GM20000 (cell line): ENCODE measurements at regions not wholly inside any gene's neighbourhood (a gene's known extent, or its start where the extent isn't known, plus 50 kb on each side); places are given as distances from the start of the nearest gene placed in this dataset.

Source experiments
- DNase-seq: peaks from one replicate; pipeline ENCODE4 v3.0.0; 2012; ENCODE audit warnings: low spot score
- CTCF ChIP-seq: IDR thresholded peaks from 2 replicates; pipeline ENCODE4 v1.5.1; 2012; ENCODE audit warnings: mild to moderate bottlenecking, control low read depth; ENCODE audit errors: extremely low read depth, missing control alignments

GRCh38 chr20:21033817-21034216, 72.3 kb downstream of the LINC00237 start:
- DNase-seq = no peak
- no peak for TF ChIP-seq CTCF

GRCh38 chr20:21031666-21032065, 74.5 kb downstream of the LINC00237 start:
- DNase-seq = no peak
- TF ChIP-seq CTCF = no peak

DNA sequence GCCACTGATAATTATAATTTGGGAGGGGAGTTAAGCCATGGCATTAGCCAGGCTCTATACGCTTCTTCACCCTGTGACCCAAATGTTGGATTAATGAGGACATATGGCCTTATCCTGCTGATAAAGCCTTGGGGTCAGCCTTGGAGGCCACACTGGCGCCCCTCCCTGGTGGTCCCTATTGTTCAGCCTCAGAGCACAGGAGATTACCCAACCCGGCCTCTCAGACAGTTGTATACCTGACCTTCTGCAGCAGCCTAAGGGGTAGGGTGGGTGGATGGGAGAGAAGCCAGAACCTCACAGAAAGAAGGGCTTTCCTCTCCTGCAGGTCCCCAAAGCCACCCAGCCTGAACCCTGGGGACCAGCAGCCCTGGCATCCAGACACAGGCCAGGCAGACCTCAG, 76.8 kb downstream of the LINC00237 start:
- no peak for TF ChIP-seq CTCF
- no peak for DNase-seq

DNA sequence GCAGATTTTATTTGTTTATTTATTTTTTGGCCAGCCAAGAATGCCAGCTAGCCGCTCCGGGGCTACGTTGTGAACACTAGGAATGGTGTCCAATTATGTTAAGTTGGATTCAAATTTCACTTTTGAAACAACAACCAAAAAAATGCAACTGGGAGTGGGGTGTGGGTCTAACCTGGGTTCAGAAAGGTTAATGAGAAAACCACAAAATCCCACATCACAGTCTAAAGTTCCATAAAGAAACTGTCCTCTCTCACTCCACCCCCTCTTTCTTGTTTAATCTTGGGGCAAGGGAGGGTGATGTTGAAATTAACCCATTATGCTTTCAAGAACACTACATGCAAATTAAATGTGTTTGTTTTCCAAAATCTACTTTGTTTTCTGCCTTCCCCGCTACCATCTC, 77.2 kb downstream of the LINC00237 start:
- TF ChIP-seq CTCF = no peak
- no peak for DNase-seq

DNA sequence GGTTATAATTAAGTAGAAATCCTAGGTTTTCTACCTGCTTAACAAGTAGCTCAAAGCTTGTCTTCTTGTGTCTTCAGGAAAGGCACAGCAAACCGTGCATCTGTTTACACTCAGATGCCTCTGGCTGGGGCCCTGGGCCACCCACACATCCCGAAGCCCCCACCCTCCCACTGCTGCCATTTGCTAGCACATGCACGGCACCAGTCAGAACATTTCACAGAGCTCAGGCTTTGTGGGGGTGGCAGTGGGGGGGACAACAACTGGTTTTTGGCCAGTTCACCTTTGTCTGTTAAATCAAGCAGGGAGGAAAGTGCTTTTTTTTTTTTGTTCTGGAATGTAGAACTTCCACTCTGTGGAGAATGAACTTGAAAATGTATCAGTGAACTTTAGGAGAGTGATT, 77.7 kb downstream of the LINC00237 start:
- DNase-seq = no peak
- TF ChIP-seq CTCF = no peak

GRCh38 chr20:21027569-21027968, 78.6 kb downstream of the LINC00237 start:
- no peak for DNase-seq
- TF ChIP-seq CTCF = no peak

- no peak for DNase-seq
- no peak for TF ChIP-seq CTCF
Measured at GRCh38 chr20:21026951-21027350, 79.2 kb downstream of the LINC00237 start.
